GM23248 (cell line): ENCODE measurements at regions not wholly inside any gene's neighbourhood (a gene's known extent, or its start where the extent isn't known, plus 50 kb on each side); places are given as distances from the start of the nearest gene placed in this dataset.

Source experiments
- DNase-seq: peaks from one replicate; pipeline ENCODE4 v3.0.0-alpha.2; 2015
- H2AFZ ChIP-seq: fragments of 200-600 bp; sonication (generic); 2 replicates; pipeline ENCODE4 v1.6.1; 2016; ENCODE audit warnings: antibody characterized with exemption
- H3F3A ChIP-seq: fragments of 200-600 bp; sonication (generic); 2 replicates; pipeline ENCODE4 v1.6.1; 2016; ENCODE audit warnings: mild to moderate bottlenecking, antibody characterized with exemption, mixed run types; ENCODE audit not compliant: insufficient read depth
- H3K27ac ChIP-seq: fragments of 200-600 bp; sonication (generic); 2 replicates; pipeline ENCODE4 v1.5.1; 2016; ENCODE audit warnings: mild to moderate bottlenecking
- H3K27me3 ChIP-seq: fragments of 200-600 bp; sonication (generic); replicated peaks from 2 replicates; pipeline ENCODE4 v1.6.1; 2016; ENCODE audit warnings: mild to moderate bottlenecking; ENCODE audit not compliant: insufficient read depth
- H3K36me3 ChIP-seq: fragments of 200-600 bp; sonication (generic); 2 replicates; pipeline ENCODE4 v1.6.1; 2016; ENCODE audit warnings: low read depth, mild to moderate bottlenecking
- H3K4me1 ChIP-seq: fragments of 200-600 bp; sonication (generic); 2 replicates; pipeline ENCODE4 v1.6.1; 2016; ENCODE audit warnings: mild to moderate bottlenecking; ENCODE audit not compliant: insufficient read depth
- H3K4me2 ChIP-seq: fragments of 200-600 bp; sonication (generic); one replicate; pipeline ENCODE4 v1.6.1; 2016; ENCODE audit warnings: mild to moderate bottlenecking; ENCODE audit not compliant: unreplicated experiment
- H3K4me3 ChIP-seq: fragments of 200-600 bp; sonication (generic); 2 replicates; pipeline ENCODE4 v1.5.1; 2016; ENCODE audit warnings: mild to moderate bottlenecking
- H3K79me2 ChIP-seq: fragments of 200-600 bp; sonication (generic); 2 replicates; pipeline ENCODE4 v1.6.1; 2016; ENCODE audit warnings: mild to moderate bottlenecking; ENCODE audit not compliant: insufficient read depth
- H3K9ac ChIP-seq: fragments of 200-600 bp; sonication (generic); 2 replicates; pipeline ENCODE4 v1.6.1; 2016; ENCODE audit warnings: mild to moderate bottlenecking
- H3K9me2 ChIP-seq: fragments of 200-600 bp; sonication (generic); 2 replicates; pipeline ENCODE4 v1.6.1; 2016; ENCODE audit warnings: mixed run types, mild to moderate bottlenecking, moderate library complexity; ENCODE audit not compliant: insufficient read depth
- H3K9me3 ChIP-seq: fragments of 200-600 bp; sonication (generic); one replicate; pipeline ENCODE4 v1.6.1; 2017; ENCODE audit warnings: low read depth
- H4K20me1 ChIP-seq: fragments of 200-600 bp; sonication (generic); 2 replicates; pipeline ENCODE4 v1.6.0; 2016; ENCODE audit not compliant: insufficient read depth
- EZH2 ChIP-seq: fragments of 200-600 bp; sonication (generic); IDR thresholded peaks from 2 replicates; pipeline ENCODE4 v1.6.1; 2018; ENCODE audit warnings: antibody characterized with exemption, mild to moderate bottlenecking; ENCODE audit not compliant: insufficient read depth, poor library complexity, severe bottlenecking
- EZH2phosphoT487 ChIP-seq: fragments of 200-600 bp; sonication (generic); IDR thresholded peaks from 2 replicates; pipeline ENCODE4 v1.6.1; 2018; ENCODE audit warnings: antibody characterized with exemption, moderate library complexity, mild to moderate bottlenecking, low read depth; ENCODE audit not compliant: insufficient read depth
- WGBS, 2 experiments: methylation state at CpG; one replicate each; pipeline ENCODE4 v1.1.6; 2015 to 2017; ENCODE audit warnings: low lambda C conversion rate in 2 of 2, low coverage in 1 of 2; ENCODE audit errors: missing lambda C conversion rate in 2 of 2; 5-methylcytosine and 5-hydroxymethylcytosine counted together
- in situ Hi-C: fragments of 300-500 bp; cut with MboI; formaldehyde crosslinking; loops from 2 replicates; pipeline ENCODE4 v1.15.0; 2020

GRCh38 chr6:53439556-53439955, 90.8 kb upstream of the ELOVL5 start:
- Histone ChIP-seq H3K79me2 (no peaks in the 10 kb centered on the region), H3F3A (peaks cover 31% of the 10 kb centered on the region), H3K36me3 (no peaks in the 10 kb centered on the region), H4K20me1 (no peaks in the 10 kb centered on the region), H3K9me3 (no peaks in the 10 kb centered on the region), H3K9ac (no peak overlapping the region), H3K4me1 (peaks cover 56% of the 10 kb centered on the region), H3K4me3 (no peak overlapping the region), H3K4me2 (peak overlapping the region; percentile 42), H3K27ac (no peak overlapping the region), H3K27me3 (no peaks in the 10 kb centered on the region), H3K9me2 (no peaks in the 10 kb centered on the region), H2AFZ (no peak overlapping the region)
- DNase-seq: peak; percentile 80
- in situ Hi-C loops: loop anchor here (25.0 kb wide), 1 partner anchor 252 kb away; no protein-coding TSS in a partner anchor
- no peak for TF ChIP-seq EZH2phosphoT487

DNA sequence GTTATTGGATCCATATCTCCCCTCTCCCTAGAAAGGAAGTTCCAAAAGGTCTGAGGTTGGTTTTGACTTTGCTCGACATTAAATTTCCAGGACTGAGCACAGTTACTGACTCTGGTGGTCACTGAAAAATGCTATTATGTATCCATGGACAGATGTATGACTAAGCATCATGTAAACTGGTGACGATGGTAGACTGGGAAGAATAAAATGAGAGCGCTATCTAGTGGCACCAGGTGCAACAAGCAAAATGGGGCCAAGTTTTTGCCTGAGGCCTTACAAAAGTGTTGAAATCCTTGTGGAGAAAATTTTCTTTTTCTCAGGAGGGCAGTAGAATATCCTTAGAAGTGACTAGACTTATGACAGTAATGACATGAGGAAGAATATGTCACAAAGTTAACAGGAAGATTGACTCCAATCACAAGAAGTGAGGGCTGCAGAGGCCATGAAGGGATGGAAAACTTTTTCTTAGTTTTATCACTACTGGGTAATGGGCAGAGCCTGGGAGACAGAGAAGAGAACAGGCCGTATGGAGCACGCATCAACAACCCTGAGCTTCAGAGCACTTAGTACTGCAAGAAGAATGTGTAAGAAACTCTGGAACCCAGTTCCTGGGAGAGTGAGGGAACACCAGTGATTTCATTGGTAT, 88.9 kb upstream of the ELOVL5 start:
- Histone ChIP-seq H3K79me2 (no peaks in the 10 kb centered on the region), H4K20me1 (no peaks in the 10 kb centered on the region), H3K27ac (peak overlapping the region; percentile 77), H3F3A (peaks cover 43% of the 10 kb centered on the region), H3K9me3 (no peaks in the 10 kb centered on the region), H3K4me3 (no peak overlapping the region), H2AFZ (peak overlapping the region; percentile 35; the same call in 1 of the 2 replicates), H3K4me1 (peaks cover 65% of the 10 kb centered on the region), H3K9me2 (no peaks in the 10 kb centered on the region), H3K9ac (peak overlapping the region; percentile 48), H3K4me2 (peak overlapping the region; percentile 27), H3K27me3 (no peaks in the 10 kb centered on the region), H3K36me3 (no peaks in the 10 kb centered on the region)
- WGBS, 2 experiments: 47% methylated on average over 5 of the region's 5 CpGs
- peak; percentile 90 for DNase-seq
- TF ChIP-seq EZH2 (no peak), EZH2phosphoT487 (no peak)
- in situ Hi-C loops: loop anchor here (25.0 kb wide), 1 partner anchor 250 kb away; no protein-coding TSS in a partner anchor

DNA sequence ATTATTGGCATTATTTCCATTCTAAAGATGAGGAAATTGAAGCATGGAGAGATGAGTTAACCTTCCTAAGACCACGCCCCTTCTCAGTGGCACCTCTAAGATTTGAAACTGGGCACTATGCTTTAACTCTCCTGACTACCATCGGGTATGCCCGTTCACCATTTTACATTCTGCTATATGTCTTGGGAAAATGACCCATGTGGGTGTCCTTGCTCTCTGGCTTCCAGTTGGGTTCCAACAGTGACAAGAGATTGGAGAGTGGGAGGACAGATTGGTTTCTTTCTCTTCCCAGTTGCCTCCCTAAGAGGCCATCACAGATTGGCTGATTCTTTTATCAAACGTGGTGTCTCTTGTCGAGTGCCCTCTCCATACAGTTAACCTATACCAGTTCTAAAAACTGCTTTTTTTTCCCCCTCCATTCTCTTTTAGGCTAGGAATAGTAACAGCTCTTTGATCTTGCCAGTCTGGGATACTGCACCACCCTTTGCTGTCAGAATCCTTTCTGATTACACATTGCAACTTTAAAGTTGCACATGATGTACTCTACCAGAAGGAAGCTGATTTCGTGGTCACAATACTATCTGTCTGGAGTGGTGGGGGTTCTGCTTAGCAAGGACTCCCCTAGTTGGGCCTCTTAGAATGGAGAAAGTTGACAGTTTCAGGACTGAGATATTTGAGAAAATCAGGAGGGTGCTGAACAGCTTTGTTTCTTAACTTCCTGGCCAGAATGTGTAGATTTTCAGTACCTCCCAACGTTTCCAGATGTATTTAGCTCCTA, 88.0 kb upstream of the ELOVL5 start:
- peak; percentile 45 for DNase-seq
- Histone ChIP-seq H3K27me3 (no peaks in the 10 kb centered on the region), H3K4me1 (peaks cover 58% of the 10 kb centered on the region), H3K9me3 (no peaks in the 10 kb centered on the region), H3K4me3 (no peak overlapping the region), H3K36me3 (no peaks in the 10 kb centered on the region), H3K79me2 (no peaks in the 10 kb centered on the region), H3K9ac (peak overlapping the region; percentile 48), H3K27ac (peak overlapping the region; percentile 77), H4K20me1 (no peaks in the 10 kb centered on the region), H3K4me2 (peak overlapping the region; percentile 27), H2AFZ (peak overlapping the region; percentile 35), H3F3A (peaks cover 43% of the 10 kb centered on the region), H3K9me2 (no peaks in the 10 kb centered on the region)
- 60 to 62% methylated on average over 7 of the region's 7 CpGs for WGBS, 2 experiments
- in situ Hi-C loops: loop anchor here (25.0 kb wide), 1 partner anchor 249 kb away; no protein-coding TSS in a partner anchor
- TF ChIP-seq EZH2phosphoT487 (no peak), EZH2 (no peak)

- in situ Hi-C loops: loop anchor here (25.0 kb wide), 1 partner anchor 247 kb away; no protein-coding TSS in a partner anchor
- no peak for DNase-seq
These were observed 85.2 kb upstream of the ELOVL5 start for GRCh38 chr6:53433951-53434285.

More at GRCh38 chr6:53433951-53434285, 85.2 kb upstream of the ELOVL5 start:
- H3K79me2 ChIP-seq: no peaks in the 10 kb centered on the region
- WGBS, 2 experiments: 95 to 98% methylated on average over 2 of the region's 2 CpGs
- H3K36me3 ChIP-seq: no peaks in the 10 kb centered on the region
- no peak overlapping the region for H3K9ac ChIP-seq
- TF ChIP-seq EZH2 (no peak), EZH2phosphoT487 (no peak)
- H4K20me1 ChIP-seq: no peaks in the 10 kb centered on the region
- peaks cover 26% of the 10 kb centered on the region for H3F3A ChIP-seq
- H3K4me2 ChIP-seq: no peak overlapping the region
- no peak overlapping the region for H2AFZ ChIP-seq
- no peak overlapping the region for H3K27ac ChIP-seq
- no peaks in the 10 kb centered on the region for H3K9me3 ChIP-seq
- H3K9me2 ChIP-seq: no peaks in the 10 kb centered on the region
- H3K4me1 ChIP-seq: peaks cover 30% of the 10 kb centered on the region
- no peak overlapping the region for H3K4me3 ChIP-seq
- H3K27me3 ChIP-seq: no peaks in the 10 kb centered on the region
